ENCODE measurements at regions not wholly inside any gene's neighbourhood (a gene's known extent, or its start where the extent isn't known, plus 50 kb on each side); places are given as distances from the start of the nearest gene placed in this dataset.
"Not testable (repeated sequence)": the region's sequence is repeated elsewhere in the genome, so short reads cannot be mapped to it uniquely, and the experiment has no call there.

DNA sequence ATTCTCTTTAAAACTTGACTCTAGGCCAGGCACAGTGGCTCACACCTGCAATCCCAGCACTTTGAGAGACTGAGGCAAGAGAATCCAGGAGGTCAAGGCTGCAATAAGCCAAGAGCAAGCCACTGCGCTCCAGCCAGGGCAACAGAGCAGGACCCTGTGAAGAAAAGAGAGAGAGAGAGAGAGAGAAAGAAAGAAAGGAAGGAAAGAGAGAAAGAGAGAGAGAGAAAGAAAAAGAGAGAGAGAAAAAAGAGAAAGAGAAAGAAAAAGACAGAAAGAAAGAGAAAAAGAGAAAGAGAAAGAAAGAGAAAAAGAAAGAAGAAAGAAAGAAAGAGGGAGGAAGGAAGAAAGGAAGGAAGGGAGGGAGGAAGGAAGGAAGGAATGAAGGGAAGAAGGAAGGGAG, 76.7 kb downstream of the RIN2 start:
- DNase-seq: no peak

DNA sequence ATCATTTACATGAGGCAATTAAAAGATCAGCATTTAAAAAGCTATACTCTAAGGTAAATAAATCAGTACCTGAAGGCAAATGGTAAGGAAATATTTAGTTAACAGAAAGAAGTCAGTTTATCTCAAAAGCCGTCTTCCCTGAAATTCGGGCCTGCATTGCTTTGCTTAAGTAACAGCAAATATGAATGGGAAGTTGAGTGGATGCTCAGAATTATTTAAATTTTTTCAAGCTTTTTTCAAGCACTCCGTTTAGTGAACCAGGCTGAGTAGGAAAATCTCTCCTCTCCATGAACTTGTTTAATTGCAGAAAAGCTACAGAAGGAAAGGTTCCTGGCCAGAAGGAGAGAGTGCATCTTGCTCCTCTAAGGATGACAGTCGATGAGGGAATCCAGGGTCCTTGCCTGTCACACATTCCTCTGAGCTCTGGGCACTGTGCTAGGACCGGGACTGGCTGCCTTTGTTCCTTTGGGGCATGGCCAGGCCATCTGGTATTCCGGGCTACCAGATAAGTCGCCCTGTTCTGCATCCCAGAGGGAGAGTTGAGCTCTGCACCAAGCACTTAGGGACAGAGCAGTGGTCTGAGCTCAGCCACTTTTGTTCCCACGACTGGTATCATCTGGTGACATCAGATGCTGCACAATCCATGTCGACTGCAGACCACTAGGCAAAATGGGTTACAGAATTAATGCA, 77.6 kb downstream of the RIN2 start:
- DNase-seq: no peak

DNA sequence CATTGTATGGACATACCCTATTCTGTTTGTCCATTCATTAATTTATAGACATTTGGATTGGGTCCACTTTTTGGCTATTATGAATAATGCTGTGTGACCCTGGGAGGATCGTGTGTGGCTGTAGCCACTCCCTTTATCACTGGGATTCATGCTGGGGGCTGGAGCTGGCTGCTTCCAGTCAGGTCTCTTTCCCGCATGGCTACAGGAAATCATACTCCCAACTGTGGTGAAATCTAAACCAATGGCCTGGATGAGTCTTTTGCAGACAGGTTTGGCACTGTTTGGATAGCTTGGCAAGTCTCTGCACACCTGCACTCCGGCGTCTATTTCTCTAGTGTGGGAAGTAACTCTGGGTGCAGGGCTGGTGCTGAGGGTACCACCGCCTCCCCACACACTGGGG, 80.4 kb downstream of the RIN2 start:
- DNase-seq: no peak

DNA sequence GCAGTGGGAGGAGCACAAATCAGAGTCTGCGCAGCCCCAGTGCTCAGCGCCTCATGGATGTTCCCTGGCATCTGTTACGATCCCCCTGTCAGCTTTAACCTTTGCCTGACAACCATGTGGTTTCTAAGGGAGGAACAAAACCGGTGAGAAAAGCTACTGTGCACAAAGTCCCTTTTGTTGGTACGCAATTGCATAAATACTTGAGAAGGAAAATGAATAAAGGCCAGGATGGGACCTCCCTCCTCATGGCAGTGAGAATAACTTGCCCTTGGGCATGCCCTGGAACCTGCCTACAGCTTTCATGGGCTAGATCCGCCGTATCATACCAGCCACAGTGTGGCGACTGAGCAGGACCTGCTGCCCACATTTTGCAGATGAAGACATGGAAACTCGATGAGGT, 81.0 kb downstream of the RIN2 start:
- no peak for DNase-seq

DNA sequence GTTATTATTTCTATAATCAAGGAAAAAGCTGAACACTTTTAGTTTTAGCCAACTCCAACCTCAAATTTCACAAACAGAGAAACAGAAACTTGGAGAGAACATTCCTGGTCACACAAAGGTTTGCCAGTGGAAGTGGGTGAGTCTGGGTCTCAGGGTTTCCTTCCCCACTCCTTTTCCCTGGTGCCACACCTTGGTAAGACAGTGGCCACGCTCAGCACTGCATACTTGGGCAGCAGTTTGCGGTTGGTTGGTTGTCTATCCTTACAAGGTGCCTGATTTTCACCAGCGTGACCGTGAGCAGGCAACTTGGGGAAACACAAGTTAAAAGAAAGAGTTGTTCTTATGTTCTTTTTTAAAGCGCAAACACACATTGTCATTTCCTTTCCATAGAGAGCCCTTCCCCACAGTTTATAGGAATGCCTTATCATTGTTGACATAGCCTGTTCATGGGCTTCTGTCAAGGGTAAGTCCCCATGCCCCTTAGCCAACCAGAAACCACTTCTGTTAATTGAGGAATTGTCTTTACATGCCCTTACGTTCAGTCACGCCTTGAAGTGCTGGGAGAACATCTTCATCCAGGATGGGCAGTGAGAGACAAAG, 82.2 kb downstream of the RIN2 start:
- no peak for DNase-seq

DNA sequence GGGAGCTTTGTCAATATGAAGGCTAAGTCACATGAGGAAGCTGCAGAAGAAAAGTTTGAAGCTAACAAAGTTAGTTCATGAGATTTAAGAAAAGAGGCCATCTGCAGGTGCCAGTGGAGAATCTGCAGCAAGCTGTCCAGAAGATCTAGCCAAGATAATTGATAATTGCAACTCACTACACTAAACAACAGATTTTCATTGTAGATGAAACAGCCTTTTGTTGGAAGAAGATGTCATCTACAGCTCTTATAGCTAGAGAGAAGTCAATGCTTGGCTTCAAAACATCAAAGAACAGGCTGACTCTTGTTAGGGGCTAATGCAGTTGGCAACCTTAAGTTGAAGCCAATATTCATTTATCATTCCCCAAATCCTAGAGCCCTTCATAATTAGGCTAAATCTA, 83.7 kb downstream of the RIN2 start:
- DNase-seq: no peak

DNA sequence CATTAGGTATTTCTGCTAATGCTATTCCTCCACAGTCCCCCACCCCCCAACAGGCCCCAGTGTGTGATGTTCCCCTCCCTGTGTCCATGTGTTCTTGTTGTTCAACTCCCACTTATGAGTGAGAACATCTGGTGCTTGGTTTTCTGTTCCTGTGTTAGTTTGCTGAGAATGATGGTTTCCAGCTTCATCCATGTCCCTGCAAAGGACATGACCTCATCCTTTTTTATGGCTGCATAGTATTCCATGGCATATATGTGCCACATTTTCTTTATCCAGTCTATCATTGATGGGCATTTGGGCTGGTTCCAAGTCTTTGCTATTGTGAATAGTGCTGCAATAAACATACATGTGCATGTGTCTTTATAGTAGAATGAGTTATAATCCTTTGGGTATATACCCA, 86.8 kb downstream of the RIN2 start:
- not testable (repeated sequence) for DNase-seq

DNA sequence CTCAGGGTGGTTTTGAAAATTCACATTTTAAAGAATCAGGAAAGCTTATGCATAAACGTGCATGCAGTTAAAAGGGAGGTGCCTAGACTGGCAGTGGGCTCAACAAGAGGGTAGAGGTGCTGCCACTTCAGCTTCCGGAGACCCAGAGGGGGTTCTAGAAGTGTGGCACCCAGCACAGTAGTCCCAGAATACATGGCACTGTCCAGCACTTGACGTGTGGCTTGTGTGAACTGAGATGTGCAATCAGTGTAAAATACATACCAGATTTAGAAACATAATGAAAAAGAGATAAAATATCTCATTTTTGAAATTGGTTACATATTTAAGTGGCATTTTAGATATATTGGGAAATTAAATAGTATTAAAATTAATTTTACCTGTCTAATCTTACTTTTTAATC, 89.3 kb downstream of the RIN2 start:
- DNase-seq: no peak

DNA sequence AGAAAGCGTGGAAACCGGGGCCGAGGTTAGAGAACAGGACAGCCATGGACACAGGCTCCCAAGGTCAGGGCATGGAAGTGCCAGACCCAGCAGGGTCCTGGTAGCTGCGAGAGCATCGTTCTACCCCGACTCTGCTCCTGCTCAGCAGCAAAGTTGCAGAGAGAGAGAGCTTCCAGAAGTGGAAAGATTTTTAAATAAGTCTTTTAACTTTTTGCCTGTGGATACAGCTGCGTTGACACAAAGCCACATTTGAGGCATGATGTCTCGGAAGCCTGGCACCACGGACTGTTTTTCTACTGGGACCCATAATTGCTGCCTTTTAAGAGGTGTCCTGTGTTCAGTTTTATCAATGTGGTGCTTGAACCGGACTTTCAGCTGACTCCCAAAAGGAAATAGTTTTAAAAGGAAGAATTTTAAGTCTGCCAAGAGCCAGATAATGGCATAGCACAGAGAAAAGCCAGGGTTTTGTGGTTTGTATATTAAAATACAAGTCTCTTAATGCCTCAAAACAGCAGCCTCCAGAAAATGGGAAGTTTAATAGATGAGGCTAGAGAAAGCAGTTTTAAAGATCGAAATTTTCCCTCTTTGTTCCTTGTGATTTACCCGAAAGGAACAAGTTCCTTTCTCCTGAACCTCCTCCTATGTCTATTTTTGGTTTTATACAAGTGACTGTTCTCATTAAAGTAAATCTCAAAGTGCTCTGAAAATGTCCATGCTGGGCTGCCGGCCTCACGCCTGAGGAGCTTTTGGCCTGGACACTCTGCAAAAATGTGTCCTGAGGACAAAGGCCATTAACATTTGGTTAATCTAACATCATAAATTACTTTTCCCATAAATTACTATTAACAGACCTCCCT, 91.5 kb downstream of the RIN2 start:
- no peak for DNase-seq

DNA sequence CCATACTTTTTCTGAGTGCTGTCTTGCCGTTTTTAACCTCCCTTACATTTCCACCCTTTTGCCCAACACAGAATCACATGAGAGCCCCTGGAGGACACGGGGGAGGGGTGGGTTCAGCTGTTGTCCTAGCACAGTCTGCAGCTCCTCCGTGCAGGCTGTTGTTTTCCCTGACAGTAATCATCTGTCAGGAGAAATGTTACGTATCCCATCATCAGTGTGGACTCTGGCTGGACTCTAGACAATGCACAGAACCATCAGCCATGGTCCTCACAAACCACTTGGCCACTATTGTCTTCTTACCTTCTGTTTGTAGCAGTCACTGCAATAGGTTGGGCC, 92.1 kb downstream of the RIN2 start:
- DNase-seq: no peak

DNA sequence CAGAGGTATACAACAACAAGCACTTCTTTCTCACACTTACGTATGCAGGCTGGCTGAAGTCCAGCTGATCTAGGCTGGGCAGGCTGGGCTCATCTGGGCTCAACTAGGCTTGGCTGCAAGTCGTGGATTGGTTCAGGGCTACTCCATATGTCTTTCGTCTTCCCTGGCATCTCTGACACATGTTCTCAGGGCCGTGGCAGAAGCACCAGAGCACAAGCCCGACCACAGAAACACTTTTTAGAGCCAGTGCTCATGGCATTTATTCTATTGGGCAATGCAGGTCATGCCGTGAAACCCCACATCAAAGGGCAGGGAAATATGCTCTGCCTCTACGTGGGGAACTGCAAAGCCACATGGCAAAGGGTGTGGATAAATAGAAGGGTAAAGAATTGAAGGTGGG, 93.8 kb downstream of the RIN2 start:
- DNase-seq: no peak

DNA sequence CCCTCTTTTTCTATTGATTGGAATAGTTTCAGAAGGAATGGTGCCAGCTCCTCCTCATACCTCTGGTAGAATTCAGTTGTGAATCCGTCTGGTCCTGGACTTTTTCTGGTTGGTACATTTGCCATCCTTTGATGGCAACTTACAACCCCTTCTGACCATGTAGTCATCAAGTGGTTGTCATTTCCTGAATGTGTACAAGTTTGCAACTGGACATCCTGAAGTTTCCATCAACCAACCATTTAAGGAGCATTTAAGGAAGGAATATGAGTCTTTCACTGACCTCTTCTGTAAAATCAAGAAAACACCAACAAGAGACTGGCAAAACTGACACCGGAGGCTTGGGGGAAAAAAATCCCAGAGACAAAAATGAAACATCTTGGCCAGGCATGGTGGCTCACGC, 97.4 kb downstream of the RIN2 start:
- DNase-seq: no peak

DNA sequence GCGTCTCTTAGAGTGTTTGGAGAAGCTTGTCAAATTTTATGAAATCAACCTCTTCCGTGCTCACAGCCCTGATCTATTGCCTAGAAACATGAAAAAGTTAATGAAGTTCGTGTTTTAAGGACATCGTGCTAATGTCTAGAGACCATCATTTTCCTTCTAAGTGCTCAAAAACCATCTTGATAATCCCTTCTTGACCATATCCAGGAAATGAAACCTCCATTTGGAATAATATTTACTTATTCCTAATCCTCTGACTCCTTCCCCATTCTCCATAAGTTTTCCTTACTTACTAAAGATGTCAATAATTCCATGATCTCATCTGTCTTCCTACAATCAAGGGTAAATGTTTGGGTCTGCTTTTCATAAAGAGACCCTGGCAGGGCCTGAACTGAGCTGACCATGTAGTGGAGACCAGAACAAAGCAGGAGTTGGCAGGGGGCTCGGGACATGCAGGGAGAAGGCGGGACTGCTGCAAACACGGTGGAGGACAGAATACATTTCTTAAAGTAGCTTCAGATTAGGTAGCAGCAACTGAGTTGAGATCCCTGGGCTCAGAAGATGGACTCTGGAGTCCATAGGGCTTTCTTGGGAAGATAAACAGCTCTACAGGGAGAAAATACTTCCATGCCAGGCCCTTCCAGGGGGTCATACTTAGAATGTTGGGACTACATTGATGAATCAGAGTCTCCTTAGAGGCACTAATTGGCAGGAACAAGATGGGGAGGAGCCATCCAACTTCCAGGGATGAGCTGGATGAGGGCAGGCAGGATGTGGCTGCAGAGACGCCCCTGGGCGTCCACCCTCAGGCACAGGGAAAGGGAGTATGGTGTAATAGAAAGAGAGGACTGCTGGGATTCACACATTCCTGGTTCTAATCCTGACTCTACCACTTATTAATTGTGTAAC, 100.7 kb downstream of the RIN2 start:
- no peak for DNase-seq

DNA sequence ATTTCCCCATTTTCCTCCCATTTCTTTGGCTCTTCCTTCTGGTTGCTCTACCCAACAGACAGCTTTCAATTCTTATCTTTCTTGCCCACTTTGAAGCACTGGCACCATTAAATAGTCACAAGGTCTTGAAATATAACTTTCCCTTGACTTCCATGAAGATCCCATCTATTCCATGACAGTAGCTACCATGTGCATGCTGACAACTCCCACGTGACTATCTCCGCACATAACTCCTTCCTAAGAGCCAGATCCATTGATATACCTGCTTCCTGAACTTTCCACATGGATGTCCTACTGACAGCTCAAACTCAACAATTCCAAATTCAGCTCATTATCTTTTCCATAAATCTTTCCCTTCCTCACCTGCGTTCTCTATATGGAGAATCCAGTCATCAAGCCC, 101.4 kb downstream of the RIN2 start:
- no peak for DNase-seq

DNA sequence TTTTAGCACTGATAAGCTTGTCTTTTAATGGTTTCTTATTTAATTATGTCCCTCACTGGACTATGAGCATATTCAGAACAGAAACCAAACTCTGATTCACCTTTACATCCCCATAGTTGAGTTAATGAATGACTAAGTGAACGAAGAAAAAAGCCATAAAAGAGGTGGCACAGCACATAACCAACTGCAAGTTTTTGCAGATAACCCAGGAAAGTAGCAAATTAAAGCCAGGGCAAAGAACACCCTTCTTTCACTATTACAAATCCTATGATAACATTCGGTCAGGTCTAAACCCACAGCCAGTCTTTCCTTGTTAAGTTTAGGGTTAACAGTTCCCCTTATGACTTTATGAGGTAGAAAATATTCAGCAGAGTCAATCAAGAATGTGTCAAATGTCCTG, 102.7 kb downstream of the RIN2 start:
- DNase-seq: no peak

DNA sequence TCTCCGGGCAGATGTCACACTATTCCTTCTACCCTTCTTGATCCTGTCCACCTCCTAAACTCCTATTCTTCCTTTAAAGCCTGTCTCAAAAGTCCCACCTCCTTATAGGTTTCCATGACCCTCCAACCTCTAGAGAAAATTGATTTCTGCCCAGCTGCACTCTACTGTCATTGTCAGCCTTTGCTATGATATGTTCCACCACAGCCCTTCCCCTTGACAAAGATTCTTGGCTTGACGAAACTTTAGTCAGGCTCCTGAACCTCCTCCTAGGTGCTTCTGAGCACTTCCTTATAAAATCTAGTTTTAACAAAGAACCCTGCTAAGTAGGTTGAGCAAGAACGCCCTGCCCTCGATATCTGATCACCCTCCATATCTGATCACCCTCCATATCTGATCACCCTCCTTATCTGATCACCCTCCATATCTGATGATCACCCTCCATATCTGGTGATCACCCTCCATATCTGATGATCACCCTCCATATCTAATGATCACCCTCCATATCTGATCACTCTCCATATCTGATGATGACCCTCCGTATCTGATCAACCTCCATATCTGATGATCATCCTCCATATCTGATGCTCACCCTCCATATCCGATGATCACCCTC, 103.2 kb downstream of the RIN2 start:
- no peak for DNase-seq

DNA sequence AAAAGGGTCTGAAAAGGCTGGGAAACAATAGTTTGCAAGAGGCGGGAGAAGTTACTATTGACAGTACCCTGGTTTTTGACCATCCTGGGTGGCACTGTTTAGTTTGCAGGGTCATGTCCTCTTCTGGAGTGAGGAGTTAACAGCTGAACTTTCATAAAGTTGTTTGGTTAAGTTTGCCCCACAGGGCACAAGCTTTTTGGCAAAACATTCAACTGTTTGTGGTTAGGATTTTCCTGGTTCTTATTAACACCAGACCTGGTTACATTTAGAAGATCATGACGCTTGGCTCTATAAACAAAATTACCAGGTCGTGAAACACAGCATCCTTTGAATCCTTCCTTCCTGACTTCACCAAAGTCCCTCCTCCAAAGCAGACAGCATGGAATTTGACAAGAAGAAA, 106.1 kb downstream of the RIN2 start:
- no peak for DNase-seq

DNA sequence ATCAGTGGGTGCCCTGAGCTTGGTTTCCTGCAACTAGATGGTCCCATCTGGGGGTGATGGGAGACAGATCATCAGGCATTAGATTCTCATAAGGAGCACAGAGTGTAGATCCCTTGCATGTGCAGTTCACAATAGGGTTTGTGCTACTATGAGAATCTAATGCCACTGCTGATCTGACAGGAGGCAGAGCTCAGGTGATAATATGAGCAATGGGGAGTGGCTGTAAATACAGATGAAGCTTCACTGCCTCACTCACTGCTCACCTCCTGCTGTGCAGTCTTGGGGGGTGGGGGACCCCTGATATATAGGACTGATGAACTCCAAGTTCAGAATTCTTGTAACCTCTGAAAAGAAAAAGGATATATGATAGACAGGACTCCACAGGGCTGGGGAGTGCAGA, 108.0 kb downstream of the RIN2 start:
- no peak for DNase-seq

DNA sequence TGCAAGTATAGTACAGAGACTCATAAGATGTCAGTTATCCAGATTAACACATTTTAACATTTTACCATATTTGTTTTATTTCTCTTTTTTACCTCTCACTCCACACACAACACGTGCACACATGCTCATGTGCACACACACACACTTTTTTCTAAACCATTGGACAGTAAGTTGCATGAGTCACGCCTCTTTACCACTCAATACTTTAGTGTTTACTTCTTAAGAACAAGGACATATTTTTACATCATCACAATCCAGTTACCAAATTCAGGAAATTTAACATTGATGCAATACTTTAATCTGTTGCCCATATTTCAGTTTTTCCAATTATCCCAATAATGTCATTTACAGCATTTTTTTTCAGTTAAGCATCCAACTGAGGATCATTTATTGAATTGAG, 109.0 kb downstream of the RIN2 start:
- DNase-seq: no peak

DNA sequence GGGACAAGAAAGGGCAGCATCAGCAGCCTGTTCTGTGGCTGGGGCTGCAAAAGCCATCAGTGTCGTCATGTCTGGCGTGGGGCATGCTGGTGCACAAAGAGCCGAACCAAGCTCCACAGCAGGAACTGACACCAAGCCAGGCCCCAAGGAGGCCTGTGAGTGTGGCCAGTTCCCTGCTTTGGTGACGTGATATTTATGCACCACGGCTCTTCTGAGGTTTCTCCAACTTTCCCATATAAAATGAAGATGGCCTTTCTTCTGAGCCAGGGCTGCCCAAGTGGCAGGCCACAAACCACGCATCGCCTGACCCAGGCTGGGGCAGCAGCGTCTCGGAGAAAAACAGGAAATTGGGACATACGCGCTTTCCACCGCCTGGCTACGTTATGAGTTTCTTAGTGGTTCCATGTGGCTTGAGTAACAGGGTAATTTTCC, 109.9 kb downstream of the RIN2 start:
- no peak for DNase-seq

DNA sequence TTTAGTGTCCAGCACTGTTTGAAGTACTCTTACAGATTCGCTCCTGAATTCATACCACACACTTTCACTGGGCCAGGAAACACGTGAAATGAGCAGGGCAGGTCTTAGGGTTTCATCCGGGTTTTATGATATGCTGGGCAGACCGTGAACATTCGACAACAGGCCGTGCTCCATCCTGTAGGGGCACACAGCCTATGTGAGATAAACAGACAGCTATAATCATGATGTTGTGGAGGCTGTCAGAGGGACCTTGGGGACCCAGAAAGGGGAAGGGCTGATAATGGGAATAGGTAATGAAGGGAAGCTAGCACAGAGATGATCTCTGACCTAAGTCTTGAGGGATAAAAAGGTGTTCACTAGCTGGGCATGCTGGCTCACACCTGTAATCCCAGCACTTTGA, 110.4 kb downstream of the RIN2 start:
- no peak for DNase-seq

DNA sequence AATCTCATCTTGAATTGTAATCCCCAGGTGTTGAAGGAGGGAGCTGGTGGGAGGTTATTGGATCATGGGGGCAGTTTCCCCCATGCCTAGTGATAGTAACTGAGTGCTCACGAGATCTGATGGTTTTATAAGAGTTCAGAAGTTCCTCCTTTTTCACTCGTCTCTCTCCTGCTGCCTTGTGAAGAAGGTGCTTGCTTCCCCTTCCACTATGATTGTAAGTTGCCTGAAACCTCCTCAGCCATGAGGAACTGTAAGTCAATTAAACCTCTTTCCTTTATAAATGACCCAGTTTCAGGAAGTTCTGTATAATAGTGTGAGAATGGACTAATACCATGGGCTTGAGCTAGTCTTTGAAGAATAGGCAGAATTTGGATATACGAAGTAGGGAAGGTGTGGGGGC, 113.9 kb downstream of the RIN2 start:
- DNase-seq: no peak
